ENCODE measurements at regions not wholly inside any gene's neighbourhood (a gene's known extent, or its start where the extent isn't known, plus 50 kb on each side); places are given as distances from the start of the nearest gene placed in this dataset.

DNA sequence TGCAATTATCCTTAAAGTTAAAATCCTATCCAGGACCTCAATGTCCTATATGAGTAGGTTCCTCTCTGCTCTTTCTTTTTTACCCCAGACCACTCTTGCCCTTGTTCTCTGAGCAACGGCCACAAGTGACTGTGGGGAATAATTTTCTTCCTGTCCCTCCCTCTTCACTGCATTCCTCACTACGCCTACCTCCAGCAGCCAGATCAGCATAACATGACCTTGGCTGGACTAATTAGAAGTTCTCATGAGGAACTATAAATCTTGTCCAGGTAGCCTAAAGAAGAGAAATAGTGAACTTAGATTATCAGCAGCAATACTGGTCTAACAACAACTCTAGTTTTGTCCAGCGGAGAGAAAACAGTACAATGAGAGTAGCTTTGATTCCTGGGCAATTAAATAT lies 643.8 kb upstream of the KLHL29 start:
- ChIA-PET POLR2A (no interaction called here), CTCF (no interaction called here)
- TF ChIP-seq ZNF621 (tag by site-specific recombination; IDR thresholded peaks at IDR 0.05) (no peak), ZNF785 (tag by site-specific recombination; IDR thresholded peaks at IDR 0.05) (no peak), ZNF266 (tag by site-specific recombination; IDR thresholded peaks at IDR 0.05; ENCODE audit: low read depth) (no peak)
- TF ChIP-seq, protein P1, sequence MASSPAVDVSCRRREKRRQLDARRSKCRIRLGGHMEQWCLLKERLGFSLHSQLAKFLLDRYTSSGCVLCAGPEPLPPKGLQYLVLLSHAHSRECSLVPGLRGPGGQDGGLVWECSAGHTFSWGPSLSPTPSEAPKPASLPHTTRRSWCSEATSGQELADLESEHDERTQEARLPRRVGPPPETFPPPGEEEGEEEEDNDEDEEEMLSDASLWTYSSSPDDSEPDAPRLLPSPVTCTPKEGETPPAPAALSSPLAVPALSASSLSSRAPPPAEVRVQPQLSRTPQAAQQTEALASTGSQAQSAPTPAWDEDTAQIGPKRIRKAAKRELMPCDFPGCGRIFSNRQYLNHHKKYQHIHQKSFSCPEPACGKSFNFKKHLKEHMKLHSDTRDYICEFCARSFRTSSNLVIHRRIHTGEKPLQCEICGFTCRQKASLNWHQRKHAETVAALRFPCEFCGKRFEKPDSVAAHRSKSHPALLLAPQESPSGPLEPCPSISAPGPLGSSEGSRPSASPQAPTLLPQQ (tag by site-specific recombination; IDR thresholded peaks at IDR 0.05) = no peak
- H3K9me3 ChIP-seq (ENCODE audit: control insufficient read depth, insufficient read depth, low read depth, low read length) = no peaks in the 10 kb centered on the region
- no peak overlapping the region for H3K4me3 ChIP-seq (ENCODE audit: low read depth, low read length)
- no peaks in the 10 kb centered on the region for H3K36me3 ChIP-seq (ENCODE audit: control insufficient read depth in 2 of 2, insufficient read depth in 1 of 2, low read length in 2 of 2)
- no peaks in the 10 kb centered on the region for H3K4me1 ChIP-seq (ENCODE audit: control insufficient read depth, insufficient read depth, low read length)
- H3K27ac ChIP-seq (ENCODE audit: extremely low read depth, low read depth, low read length) = no peak overlapping the region

DNA sequence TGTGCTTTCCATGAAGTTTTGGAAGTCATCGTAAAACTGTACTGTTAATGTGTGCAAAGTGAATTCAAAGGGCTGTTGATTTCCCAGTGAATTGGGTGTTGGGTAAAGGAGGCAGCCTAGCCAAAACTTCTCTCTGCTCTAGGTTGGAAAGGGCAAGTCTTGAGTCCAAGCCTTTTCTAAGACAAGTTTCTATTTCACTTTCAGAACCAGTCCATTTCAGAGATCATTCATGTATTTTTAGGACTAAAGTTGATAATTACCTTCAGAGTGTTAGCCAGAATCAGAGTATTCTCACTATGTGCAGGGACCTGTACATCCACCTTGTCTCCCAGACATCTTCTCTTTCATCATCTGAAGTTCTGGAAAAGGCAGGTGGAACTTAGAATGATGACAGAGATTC lies 636.1 kb upstream of the KLHL29 start:
- H3K4me3 ChIP-seq (ENCODE audit: low read depth, low read length) = no peak overlapping the region
- no peaks in the 10 kb centered on the region for H3K9me3 ChIP-seq (ENCODE audit: control insufficient read depth, insufficient read depth, low read depth, low read length)
- POLR2A ChIA-PET = no interaction called here
- TF ChIP-seq ZNF792 (tag by site-specific recombination; IDR thresholded peaks at IDR 0.05) (no peak), ZNF596 (tag by site-specific recombination; IDR thresholded peaks at IDR 0.05) (no peak), ZNF654 (tag by site-specific recombination; IDR thresholded peaks at IDR 0.05; ENCODE audit: low read depth) (no peak), ZBTB21 (tag by site-specific recombination; IDR thresholded peaks at IDR 0.05) (no peak), KLF1 (tag by site-specific recombination; IDR thresholded peaks at IDR 0.05) (no peak), ZNF501 (tag by site-specific recombination; IDR thresholded peaks at IDR 0.05) (no peak), ZNF600 (tag by site-specific recombination; IDR thresholded peaks at IDR 0.05) (no peak)
- TF ChIP-seq, protein P2, sequence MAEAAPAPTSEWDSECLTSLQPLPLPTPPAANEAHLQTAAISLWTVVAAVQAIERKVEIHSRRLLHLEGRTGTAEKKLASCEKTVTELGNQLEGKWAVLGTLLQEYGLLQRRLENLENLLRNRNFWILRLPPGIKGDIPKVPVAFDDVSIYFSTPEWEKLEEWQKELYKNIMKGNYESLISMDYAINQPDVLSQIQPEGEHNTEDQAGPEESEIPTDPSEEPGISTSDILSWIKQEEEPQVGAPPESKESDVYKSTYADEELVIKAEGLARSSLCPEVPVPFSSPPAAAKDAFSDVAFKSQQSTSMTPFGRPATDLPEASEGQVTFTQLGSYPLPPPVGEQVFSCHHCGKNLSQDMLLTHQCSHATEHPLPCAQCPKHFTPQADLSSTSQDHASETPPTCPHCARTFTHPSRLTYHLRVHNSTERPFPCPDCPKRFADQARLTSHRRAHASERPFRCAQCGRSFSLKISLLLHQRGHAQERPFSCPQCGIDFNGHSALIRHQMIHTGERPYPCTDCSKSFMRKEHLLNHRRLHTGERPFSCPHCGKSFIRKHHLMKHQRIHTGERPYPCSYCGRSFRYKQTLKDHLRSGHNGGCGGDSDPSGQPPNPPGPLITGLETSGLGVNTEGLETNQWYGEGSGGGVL (tag by site-specific recombination; IDR thresholded peaks at IDR 0.05) = no peak
- TF ChIP-seq, protein P3, sequence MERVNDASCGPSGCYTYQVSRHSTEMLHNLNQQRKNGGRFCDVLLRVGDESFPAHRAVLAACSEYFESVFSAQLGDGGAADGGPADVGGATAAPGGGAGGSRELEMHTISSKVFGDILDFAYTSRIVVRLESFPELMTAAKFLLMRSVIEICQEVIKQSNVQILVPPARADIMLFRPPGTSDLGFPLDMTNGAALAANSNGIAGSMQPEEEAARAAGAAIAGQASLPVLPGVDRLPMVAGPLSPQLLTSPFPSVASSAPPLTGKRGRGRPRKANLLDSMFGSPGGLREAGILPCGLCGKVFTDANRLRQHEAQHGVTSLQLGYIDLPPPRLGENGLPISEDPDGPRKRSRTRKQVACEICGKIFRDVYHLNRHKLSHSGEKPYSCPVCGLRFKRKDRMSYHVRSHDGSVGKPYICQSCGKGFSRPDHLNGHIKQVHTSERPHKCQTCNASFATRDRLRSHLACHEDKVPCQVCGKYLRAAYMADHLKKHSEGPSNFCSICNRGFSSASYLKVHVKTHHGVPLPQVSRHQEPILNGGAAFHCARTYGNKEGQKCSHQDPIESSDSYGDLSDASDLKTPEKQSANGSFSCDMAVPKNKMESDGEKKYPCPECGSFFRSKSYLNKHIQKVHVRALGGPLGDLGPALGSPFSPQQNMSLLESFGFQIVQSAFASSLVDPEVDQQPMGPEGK (tag by site-specific recombination; IDR thresholded peaks at IDR 0.05) = no peak
- TF ChIP-seq, protein P4, sequence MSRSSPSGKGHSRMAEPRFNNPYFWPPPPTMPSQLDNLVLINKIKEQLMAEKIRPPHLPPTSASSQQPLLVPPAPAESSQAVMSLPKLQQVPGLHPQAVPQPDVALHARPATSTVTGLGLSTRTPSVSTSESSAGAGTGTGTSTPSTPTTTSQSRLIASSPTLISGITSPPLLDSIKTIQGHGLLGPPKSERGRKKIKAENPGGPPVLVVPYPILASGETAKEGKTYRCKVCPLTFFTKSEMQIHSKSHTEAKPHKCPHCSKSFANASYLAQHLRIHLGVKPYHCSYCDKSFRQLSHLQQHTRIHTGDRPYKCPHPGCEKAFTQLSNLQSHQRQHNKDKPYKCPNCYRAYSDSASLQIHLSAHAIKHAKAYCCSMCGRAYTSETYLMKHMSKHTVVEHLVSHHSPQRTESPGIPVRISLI (tag by site-specific recombination; IDR thresholded peaks at IDR 0.05) = no peak
- CTCF ChIA-PET = no interaction called here
- H3K36me3 ChIP-seq (ENCODE audit: control insufficient read depth in 2 of 2, insufficient read depth in 1 of 2, low read length in 2 of 2) = no peaks in the 10 kb centered on the region
- no peaks in the 10 kb centered on the region for H3K4me1 ChIP-seq (ENCODE audit: control insufficient read depth, insufficient read depth, low read length)
- H3K27ac ChIP-seq (ENCODE audit: extremely low read depth, low read depth, low read length) = no peak overlapping the region

DNA sequence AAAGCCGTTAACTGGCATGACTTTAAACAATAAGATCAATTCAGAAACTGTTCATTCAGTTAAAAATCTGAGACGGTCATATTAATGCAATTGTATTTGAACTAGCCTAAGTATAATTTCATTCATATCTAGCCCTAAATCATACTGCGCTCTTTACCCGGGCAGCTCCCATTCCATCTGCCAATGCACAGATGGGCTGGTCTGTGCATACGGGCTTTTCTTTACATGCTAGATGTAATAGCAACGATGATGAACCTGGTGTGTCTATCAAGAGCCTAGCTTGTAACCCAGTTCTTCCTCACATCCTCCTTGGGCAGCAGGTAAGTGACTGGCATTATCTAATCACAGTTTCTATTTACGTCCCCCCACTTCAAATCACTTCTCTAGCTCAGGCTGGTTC lies 631.5 kb upstream of the KLHL29 start:
- no peak overlapping the region for H3K4me3 ChIP-seq (ENCODE audit: low read depth, low read length)
- POLR2A ChIA-PET = no interaction called here
- CTCF ChIA-PET = no interaction called here
- H3K27ac ChIP-seq (ENCODE audit: extremely low read depth, low read depth, low read length) = no peak overlapping the region
- no peaks in the 10 kb centered on the region for H3K4me1 ChIP-seq (ENCODE audit: control insufficient read depth, insufficient read depth, low read length)
- no peaks in the 10 kb centered on the region for H3K36me3 ChIP-seq (ENCODE audit: control insufficient read depth in 2 of 2, insufficient read depth in 1 of 2, low read length in 2 of 2)
- H3K9me3 ChIP-seq (ENCODE audit: control insufficient read depth, insufficient read depth, low read depth, low read length) = no peaks in the 10 kb centered on the region
- TF ChIP-seq, protein P5, sequence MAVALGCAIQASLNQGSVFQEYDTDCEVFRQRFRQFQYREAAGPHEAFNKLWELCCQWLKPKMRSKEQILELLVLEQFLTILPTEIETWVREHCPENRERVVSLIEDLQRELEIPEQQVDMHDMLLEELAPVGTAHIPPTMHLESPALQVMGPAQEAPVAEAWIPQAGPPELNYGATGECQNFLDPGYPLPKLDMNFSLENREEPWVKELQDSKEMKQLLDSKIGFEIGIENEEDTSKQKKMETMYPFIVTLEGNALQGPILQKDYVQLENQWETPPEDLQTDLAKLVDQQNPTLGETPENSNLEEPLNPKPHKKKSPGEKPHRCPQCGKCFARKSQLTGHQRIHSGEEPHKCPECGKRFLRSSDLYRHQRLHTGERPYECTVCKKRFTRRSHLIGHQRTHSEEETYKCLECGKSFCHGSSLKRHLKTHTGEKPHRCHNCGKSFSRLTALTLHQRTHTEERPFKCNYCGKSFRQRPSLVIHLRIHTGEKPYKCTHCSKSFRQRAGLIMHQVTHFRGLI (tag by site-specific recombination; IDR thresholded peaks at IDR 0.05) = no peak
- TF ChIP-seq ZNF768 (tag by site-specific recombination; IDR thresholded peaks at IDR 0.05) (no peak), KLF8 (tag by site-specific recombination; IDR thresholded peaks at IDR 0.05) (no peak), ZNF596 (tag by site-specific recombination; IDR thresholded peaks at IDR 0.05) (no peak), ZNF747 (tag by site-specific recombination; IDR thresholded peaks at IDR 0.05) (no peak), ZNF132 (tag by site-specific recombination; IDR thresholded peaks at IDR 0.05; ENCODE audit: borderline replicate concordance) (no peak), ZNF837 (tag by site-specific recombination; IDR thresholded peaks at IDR 0.05) (no peak), MZF1 (tag by site-specific recombination; IDR thresholded peaks at IDR 0.05; ENCODE audit: borderline replicate concordance) (no peak), YY2 (tag by site-specific recombination; IDR thresholded peaks at IDR 0.05) (no peak), BCL11B (tag by site-specific recombination; IDR thresholded peaks at IDR 0.05; ENCODE audit: low read depth) (no peak)
- TF ChIP-seq, protein P6, sequence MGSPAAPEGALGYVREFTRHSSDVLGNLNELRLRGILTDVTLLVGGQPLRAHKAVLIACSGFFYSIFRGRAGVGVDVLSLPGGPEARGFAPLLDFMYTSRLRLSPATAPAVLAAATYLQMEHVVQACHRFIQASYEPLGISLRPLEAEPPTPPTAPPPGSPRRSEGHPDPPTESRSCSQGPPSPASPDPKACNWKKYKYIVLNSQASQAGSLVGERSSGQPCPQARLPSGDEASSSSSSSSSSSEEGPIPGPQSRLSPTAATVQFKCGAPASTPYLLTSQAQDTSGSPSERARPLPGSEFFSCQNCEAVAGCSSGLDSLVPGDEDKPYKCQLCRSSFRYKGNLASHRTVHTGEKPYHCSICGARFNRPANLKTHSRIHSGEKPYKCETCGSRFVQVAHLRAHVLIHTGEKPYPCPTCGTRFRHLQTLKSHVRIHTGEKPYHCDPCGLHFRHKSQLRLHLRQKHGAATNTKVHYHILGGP (tag by site-specific recombination; IDR thresholded peaks at IDR 0.05) = no peak

All from HEK293 (cell line).